Skeletal muscle cell (primary cell): ENCODE measurements at regions not wholly inside any gene's neighbourhood (a gene's known extent, or its start where the extent isn't known, plus 50 kb on each side); places are given as distances from the start of the nearest gene placed in this dataset.
A peak's percentile ranks its signal among the peaks of the same experiment; 100 is the strongest.
"Not testable (repeated sequence)": the region's sequence is repeated elsewhere in the genome, so short reads cannot be mapped to it uniquely, and the experiment has no call there.

Experiments used
- DNase-seq: peaks from one replicate; pipeline ENCODE4 v3.0.0-alpha.2; 2010; ENCODE audit warnings: low read depth
- H3K4me3 ChIP-seq: 2 replicates; pipeline ENCODE4 v1.5.1; 2011; ENCODE audit warnings: low read depth, mild to moderate bottlenecking, control low read depth, low read length, moderate library complexity

- H3K4me3 ChIP-seq: no peak overlapping the region
- DNase-seq: peak; percentile 7
Observed at GRCh38 chr11:82546661-82547557, 186.8 kb downstream of the FAM181B start.

GRCh38 chr11:82539669-82540068 is 194.0 kb downstream of the FAM181B start:
- DNase-seq: no peak
- no peak overlapping the region for H3K4me3 ChIP-seq

- no peak overlapping the region for H3K4me3 ChIP-seq
- no peak for DNase-seq
Observed at GRCh38 chr11:82536706-82537105, 197.0 kb downstream of the FAM181B start.

GRCh38 chr11:82533628-82534327 is 199.9 kb downstream of the FAM181B start:
- DNase-seq: no peak
- H3K4me3 ChIP-seq: no peak overlapping the region

GRCh38 chr11:82529936-82530335 is 203.7 kb downstream of the FAM181B start:
- no peak for DNase-seq

GRCh38 chr11:82527081-82527584 is 206.5 kb downstream of the FAM181B start:
- no peak for DNase-seq
- H3K4me3 ChIP-seq: no peak overlapping the region

More at GRCh38 chr11:82529936-82530335, 203.7 kb downstream of the FAM181B start:
- no peak overlapping the region for H3K4me3 ChIP-seq

- DNase-seq: no peak
- no peak overlapping the region for H3K4me3 ChIP-seq
Observed at GRCh38 chr11:82523141-82523540, 210.5 kb downstream of the FAM181B start.

GRCh38 chr11:82521427-82521826 is 212.2 kb downstream of the FAM181B start:
- no peak for DNase-seq
- H3K4me3 ChIP-seq: no peak overlapping the region

GRCh38 chr11:82507288-82507687 is 226.4 kb downstream of the FAM181B start:
- H3K4me3 ChIP-seq: no peak overlapping the region
- no peak for DNase-seq

GRCh38 chr11:82505379-82505778 is 228.3 kb downstream of the FAM181B start:
- DNase-seq: no peak
- no peak overlapping the region for H3K4me3 ChIP-seq

- DNase-seq, H3K4me3 ChIP-seq: not testable (repeated sequence)
Observed at GRCh38 chr11:82501174-82501573, 232.5 kb downstream of the FAM181B start.

GRCh38 chr11:82494988-82495432 is 238.7 kb downstream of the FAM181B start:
- H3K4me3 ChIP-seq: no peak overlapping the region
- no peak for DNase-seq

- H3K4me3 ChIP-seq: no peak overlapping the region
- DNase-seq: no peak
Observed at GRCh38 chr11:82474876-82475275, 258.8 kb downstream of the FAM181B start.

GRCh38 chr11:82465481-82465880 is 268.2 kb downstream of the FAM181B start:
- no peak overlapping the region for H3K4me3 ChIP-seq
- DNase-seq: no peak

- DNase-seq: no peak
- H3K4me3 ChIP-seq: no peak overlapping the region
Observed at GRCh38 chr11:82462608-82463242, 270.9 kb downstream of the FAM181B start.

- DNase-seq: no peak
- H3K4me3 ChIP-seq: no peak overlapping the region
Observed at GRCh38 chr11:82458761-82459160, 274.9 kb downstream of the FAM181B start.

GRCh38 chr11:82458147-82458546 is 275.5 kb downstream of the FAM181B start:
- H3K4me3 ChIP-seq: no peak overlapping the region
- no peak for DNase-seq

GRCh38 chr11:82450996-82451395 is 282.7 kb downstream of the FAM181B start:
- no peak for DNase-seq
- no peak overlapping the region for H3K4me3 ChIP-seq

- H3K4me3 ChIP-seq: no peak overlapping the region
- DNase-seq: no peak
Observed at GRCh38 chr11:82406611-82407010, 327.1 kb downstream of the FAM181B start.

- DNase-seq: no peak
Observed at GRCh38 chr11:82405421-82405820, 328.2 kb downstream of the FAM181B start.

More at GRCh38 chr11:82405421-82405820, 328.2 kb downstream of the FAM181B start:
- H3K4me3 ChIP-seq: no peak overlapping the region
